HG02571 (cell line): ENCODE measurements at regions not wholly inside any gene's neighbourhood (a gene's known extent, or its start where the extent isn't known, plus 50 kb on each side); places are given as distances from the start of the nearest gene placed in this dataset.
"Not testable (repeated sequence)": the region's sequence is repeated elsewhere in the genome, so short reads cannot be mapped to it uniquely, and the experiment has no call there.

Experiments used
- ATAC-seq: cut with Tn5 transposase; IDR thresholded peaks from one replicate; pipeline ENCODE4 v1.9.1; 2021; ENCODE audit warnings: mild to moderate bottlenecking, moderate library complexity; ENCODE audit not compliant: unreplicated experiment

GRCh38 chr5:39539470-39539869, 114.7 kb upstream of the DAB2 start:
- ATAC-seq, result no peak

- ATAC-seq, result no peak
Observed at GRCh38 chr5:39534690-39535089, 109.9 kb upstream of the DAB2 start.

GRCh38 chr5:39533749-39534148, 109.0 kb upstream of the DAB2 start:
- ATAC-seq, result no peak

GRCh38 chr5:39532511-39532910, 107.7 kb upstream of the DAB2 start:
- no peak for ATAC-seq

- no peak for ATAC-seq
Observed at GRCh38 chr5:39531306-39531705, 106.5 kb upstream of the DAB2 start.

GRCh38 chr5:39526914-39527477, 102.2 kb upstream of the DAB2 start:
- no peak for ATAC-seq

GRCh38 chr5:39525781-39526180, 101.0 kb upstream of the DAB2 start:
- not testable (repeated sequence) for ATAC-seq

GRCh38 chr5:39525271-39525670, 100.5 kb upstream of the DAB2 start:
- ATAC-seq, result no peak

- ATAC-seq, result no peak
Observed at GRCh38 chr5:39523821-39524220, 99.0 kb upstream of the DAB2 start.

- ATAC-seq, result no peak
Observed at GRCh38 chr5:39521940-39522590, 97.3 kb upstream of the DAB2 start.

GRCh38 chr5:39521098-39521860, 96.5 kb upstream of the DAB2 start:
- ATAC-seq, result no peak

GRCh38 chr5:39520232-39520572, 95.4 kb upstream of the DAB2 start:
- ATAC-seq, result no peak

- no peak for ATAC-seq
Observed at GRCh38 chr5:39519566-39520231, 94.9 kb upstream of the DAB2 start.

- ATAC-seq, result no peak
Observed at GRCh38 chr5:39519079-39519478, 94.3 kb upstream of the DAB2 start.

GRCh38 chr5:39518516-39518915, 93.7 kb upstream of the DAB2 start:
- ATAC-seq, result no peak

GRCh38 chr5:39517800-39518199, 93.0 kb upstream of the DAB2 start:
- no peak for ATAC-seq

GRCh38 chr5:39515881-39516280, 91.1 kb upstream of the DAB2 start:
- no peak for ATAC-seq

- no peak for ATAC-seq
Observed at GRCh38 chr5:39513236-39513635, 88.5 kb upstream of the DAB2 start.

GRCh38 chr5:39506211-39506610, 81.4 kb upstream of the DAB2 start:
- ATAC-seq, result no peak

- no peak for ATAC-seq
Observed at GRCh38 chr5:39505791-39506190, 81.0 kb upstream of the DAB2 start.

GRCh38 chr5:39505363-39505762, 80.6 kb upstream of the DAB2 start:
- no peak for ATAC-seq

GRCh38 chr5:39503155-39503554, 78.4 kb upstream of the DAB2 start:
- ATAC-seq, result no peak
